HG02943 (cell line): ENCODE measurements at regions not wholly inside any gene's neighbourhood (a gene's known extent, or its start where the extent isn't known, plus 50 kb on each side); places are given as distances from the start of the nearest gene placed in this dataset.

Experiments
- ATAC-seq: cut with Tn5 transposase; IDR thresholded peaks from one replicate; pipeline ENCODE4 v1.9.1; 2021; ENCODE audit warnings: mild to moderate bottlenecking, low read depth, moderate library complexity; ENCODE audit not compliant: unreplicated experiment

DNA sequence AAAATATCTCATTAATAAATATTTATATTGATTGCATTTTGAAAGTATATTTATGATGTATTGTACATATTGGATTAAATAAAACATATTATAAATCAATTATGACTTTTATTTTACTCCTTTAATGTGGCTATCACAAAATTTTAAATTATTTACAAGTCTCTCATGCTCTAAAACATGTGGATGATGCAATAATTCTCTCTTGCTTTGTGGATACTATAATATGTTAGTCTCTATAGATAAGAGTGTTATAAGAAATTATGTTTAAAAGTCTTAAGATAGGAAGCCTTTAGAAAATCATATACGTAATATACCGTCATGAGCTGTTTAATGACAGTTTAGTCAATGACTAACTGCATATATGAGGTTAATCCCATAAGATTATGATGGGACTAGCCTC, 547.4 kb upstream of the ALCAM start:
- ATAC-seq, result no peak

DNA sequence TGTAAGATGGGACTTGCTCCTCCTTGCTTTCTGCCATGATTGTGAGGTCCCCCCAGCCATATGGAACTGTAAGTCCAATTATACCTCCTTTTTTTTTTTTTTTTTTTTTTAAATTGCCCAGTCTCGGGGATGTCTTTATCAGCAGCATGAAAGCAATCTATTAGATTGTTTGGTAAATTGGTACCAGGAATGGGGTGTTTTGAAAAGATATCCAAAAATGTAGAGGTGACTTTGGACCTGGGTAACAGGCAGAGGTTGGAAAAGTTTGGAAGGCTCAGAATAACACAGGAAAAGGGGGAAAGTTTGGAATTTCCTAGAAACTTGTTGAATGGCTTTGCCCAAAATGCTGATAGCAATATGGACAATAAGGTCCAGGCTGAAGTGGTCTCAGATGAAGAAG, 545.8 kb upstream of the ALCAM start:
- no peak for ATAC-seq

DNA sequence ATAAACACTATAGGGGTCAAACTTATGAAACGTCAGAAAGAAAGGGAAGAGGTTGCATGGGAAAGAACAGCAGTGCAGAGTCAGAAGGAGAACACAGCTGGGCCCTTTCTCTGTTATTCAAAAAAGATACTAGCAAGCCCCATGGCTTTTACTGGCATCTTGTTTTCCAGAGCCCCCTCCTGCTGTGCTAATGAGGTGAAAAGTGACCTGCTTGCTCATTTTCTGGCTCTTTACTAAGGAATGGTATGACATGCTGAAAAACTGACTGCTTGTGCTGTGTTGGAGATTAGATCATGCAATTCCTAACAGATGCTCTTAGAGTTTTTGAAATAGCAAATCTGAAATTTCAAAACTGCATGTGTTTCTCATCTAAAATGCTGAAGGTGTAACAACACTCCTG, 541.6 kb upstream of the ALCAM start:
- no peak for ATAC-seq

DNA sequence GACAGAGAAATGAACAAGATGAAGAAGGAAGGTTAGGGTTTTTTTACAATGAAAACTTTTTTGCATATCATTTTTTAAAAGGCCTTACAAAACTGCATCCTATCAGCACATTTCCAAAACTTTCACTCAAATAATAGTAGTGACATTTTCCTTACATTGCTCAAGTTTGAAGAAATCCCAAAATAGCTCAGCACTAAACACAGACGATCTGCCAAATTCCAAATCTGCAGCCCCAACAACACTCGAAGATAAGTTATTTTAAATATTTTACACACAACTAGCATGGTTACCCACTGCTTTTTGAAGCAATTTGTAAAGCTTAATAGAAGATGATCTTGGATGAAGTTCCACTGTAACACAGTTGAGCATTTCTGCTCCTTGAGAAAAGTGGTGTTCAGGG, 535.6 kb upstream of the ALCAM start:
- no peak for ATAC-seq

DNA sequence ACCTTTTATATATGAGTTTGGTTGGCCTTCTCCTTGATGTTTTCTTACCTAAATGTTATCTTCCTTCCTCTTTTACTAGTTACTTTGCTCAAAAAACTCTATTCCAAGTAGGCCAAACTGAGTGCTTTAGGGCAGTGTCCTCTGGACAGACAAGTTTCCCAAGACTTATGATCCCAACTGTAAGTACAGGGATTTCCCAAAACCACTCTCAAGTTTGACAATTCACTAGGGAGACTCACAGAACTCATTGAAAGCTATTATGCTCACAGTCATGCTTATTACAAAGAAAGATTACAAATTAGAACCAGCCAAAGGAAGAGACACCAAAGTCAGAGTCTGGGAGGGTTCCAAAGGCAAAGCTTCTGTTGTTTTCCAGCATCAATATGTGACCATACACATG, 534.2 kb upstream of the ALCAM start:
- no peak for ATAC-seq

- ATAC-seq, result no peak
Measured at GRCh38 chr3:104835376-104835775, 531.3 kb upstream of the ALCAM start.

- no peak for ATAC-seq
Measured at GRCh38 chr3:104846270-104846669, 520.4 kb upstream of the ALCAM start.

DNA sequence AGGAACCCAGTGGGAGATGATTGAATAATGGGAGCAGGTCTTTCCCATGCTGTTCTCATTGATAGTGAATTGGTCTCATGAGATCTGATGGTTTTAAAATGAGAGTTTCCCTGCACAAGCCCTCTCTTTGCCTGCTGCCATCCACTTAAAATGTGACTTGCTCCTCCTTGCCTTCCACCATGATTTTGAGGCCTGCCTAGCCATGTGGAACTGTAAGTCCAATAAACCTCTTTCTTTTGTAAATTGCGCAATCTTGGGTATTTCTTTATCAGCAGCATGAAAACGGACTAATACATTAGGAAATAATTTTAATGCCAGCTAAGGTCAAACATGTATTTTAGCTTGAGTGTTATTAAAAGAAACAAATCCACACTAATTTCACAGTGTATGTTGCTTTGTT, 517.6 kb upstream of the ALCAM start:
- no peak for ATAC-seq

DNA sequence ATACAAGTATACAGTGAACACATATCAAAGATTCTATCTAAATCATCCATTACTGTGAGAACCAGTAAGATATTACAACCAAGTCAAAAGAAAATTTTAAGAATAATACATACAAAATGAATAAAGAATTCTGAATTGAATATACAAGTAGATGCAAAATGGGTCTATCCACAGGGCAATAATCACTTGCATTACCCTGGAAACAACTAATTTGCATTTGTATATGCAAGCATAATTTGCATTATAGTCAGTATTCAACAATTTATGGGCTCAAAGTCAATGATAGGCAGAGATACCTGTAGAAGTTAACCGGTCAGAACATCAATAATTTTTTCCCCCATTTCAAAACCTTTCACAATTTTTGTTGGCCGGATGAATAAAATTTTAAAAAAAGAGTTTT, 512.2 kb upstream of the ALCAM start:
- ATAC-seq, result no peak

- no peak for ATAC-seq
Measured at GRCh38 chr3:104855702-104856101, 511.0 kb upstream of the ALCAM start.

GRCh38 chr3:104856741-104857140, 510.0 kb upstream of the ALCAM start:
- ATAC-seq, result no peak

DNA sequence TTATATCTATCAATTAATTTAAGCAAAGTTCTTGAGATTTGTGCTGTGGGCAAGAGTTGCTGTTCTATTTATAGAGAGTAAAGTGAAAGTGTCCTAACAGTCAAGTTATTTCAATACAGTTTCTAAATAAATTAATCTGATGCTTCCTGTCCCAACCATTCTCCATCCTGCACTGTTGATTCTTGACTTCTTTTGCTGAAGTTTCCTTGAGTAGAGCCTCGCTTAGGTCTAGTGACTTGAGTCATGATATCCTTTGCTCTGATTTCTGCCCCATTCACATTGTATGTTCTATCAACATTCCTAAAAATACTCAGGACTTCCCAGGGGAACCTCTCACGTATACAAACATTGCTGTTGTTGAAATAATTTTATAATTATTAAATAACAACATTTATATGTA, 498.4 kb upstream of the ALCAM start:
- no peak for ATAC-seq

- no peak for ATAC-seq
Measured at GRCh38 chr3:104870276-104870675, 496.4 kb upstream of the ALCAM start.

DNA sequence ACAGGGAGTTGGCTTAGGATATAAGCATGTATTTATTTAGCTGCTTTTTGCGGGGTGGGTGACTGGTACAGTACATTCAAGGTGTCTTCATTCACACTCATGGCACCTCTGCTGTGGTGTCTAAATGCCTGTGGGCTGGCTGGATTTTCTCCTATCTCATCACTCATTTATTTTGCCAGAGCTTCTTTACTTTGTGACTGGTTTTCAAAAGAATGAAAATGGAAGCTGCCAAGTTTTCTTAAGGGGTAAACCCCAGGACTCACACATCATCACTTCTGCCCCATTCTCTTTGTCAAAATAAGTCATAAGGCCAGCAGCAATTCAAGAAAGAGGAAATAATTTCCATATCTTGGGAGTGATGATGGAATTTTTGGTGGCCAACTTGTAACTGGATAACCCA, 493.4 kb upstream of the ALCAM start:
- no peak for ATAC-seq

GRCh38 chr3:104878395-104878794, 488.3 kb upstream of the ALCAM start:
- ATAC-seq, result no peak

DNA sequence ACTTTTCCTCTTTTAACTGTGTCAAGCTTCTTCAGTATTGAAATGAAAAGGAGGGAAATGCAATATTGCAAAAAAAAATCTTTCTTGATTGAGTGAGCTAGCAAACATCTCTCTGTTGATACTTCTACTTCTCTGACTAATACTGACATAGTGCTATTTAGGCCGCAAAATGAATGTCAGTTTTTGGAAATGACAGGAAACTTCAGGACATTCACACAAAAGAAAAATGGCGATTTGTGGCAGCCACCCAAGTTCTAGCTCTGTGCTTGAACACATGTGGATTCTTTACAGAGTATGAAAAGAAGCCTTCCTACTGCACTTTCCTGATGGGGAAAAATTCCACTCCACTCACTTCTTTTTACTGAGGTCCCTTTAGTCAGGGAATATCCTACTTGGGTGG, 486.8 kb upstream of the ALCAM start:
- no peak for ATAC-seq

- no peak for ATAC-seq
Measured at GRCh38 chr3:104885214-104885814, 481.4 kb upstream of the ALCAM start.

DNA sequence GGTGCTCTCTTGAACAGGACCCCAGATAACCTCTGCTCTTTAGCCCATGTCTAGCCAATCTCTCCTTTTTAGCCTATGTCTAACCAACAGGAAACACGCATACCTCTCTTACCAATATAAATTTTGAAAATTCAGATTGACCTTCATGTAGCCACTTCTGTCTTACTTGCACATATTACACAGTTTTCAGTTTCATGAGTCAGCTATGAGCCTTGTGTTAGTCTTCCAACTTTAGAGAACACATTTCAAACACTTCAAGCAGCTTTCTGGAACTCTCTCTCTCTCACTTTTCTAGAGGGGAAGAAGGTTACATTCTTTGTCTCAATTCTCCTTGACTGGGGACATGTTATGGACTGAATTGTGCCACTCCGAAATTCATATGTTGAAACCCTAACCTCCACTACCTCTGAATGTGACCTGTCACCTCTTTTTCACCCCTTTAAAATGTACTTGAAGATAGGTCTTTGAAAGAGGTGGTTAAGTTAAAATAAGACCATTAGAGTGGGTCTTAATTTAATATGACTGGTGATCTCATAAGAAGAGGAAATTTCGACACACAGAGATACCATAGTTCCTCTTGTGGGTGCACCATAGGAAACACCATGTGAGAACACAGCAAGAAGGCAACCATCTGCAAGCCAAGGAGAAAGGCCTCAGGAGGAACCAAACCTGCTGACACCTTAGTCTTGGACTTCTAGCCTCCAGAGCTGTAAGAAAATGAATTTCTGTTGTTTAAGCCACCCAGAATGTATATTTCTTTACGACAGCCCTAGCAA, 480.3 kb upstream of the ALCAM start:
- ATAC-seq, result no peak

- ATAC-seq, result no peak
Measured at GRCh38 chr3:104887069-104887468, 479.6 kb upstream of the ALCAM start.

DNA sequence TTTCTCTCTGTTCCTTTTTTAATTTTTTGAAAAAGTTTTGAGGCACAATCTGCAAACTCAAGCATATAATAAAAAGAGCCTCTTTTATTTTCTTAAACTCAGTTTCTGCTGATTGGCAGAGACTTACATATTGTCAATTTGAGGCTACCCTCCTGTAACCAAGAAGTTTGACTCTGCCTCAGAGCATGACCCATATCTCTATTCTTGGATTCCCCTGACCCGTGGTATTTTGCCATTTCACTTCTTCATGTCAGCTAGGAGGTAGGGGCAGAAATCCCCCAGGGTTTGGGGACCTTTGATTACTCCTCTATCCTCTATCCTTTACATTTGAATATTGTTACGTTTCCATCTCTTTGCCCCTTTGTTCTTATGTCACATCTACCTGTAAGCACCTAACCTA, 479.1 kb upstream of the ALCAM start:
- ATAC-seq, result no peak

DNA sequence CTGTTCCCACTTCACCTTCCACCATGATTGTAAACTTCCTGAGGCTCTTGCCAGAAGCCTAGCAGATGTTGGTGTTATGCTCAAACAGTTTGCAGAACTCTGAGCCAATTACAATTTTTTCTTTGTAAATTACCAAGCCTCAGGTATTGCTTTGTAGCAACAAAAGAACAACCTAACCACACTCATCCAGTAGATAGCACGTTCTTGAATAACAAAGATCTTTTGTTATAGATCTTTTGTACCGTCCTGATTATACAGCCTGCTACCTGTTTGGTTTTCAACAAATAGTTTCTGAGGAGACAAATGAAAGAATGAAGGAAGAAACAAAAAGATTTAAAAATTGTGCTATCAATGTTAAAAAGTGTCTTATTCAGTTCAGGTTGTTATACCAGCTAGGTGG, 474.7 kb upstream of the ALCAM start:
- ATAC-seq, result no peak

GRCh38 chr3:104896624-104897023, 470.1 kb upstream of the ALCAM start:
- ATAC-seq, result no peak
